Fibroblast of mammary gland (primary cell): ENCODE measurements at regions not wholly inside any gene's neighbourhood (a gene's known extent, or its start where the extent isn't known, plus 50 kb on each side); places are given as distances from the start of the nearest gene placed in this dataset.
A peak's percentile ranks its signal among the peaks of the same experiment; 100 is the strongest.

Source experiments
- DNase-seq: peaks from one replicate; pipeline ENCODE4 v3.0.0-alpha.2; 2010; ENCODE audit warnings: low read depth
- H3K4me3 ChIP-seq: 2 replicates; pipeline ENCODE4 v1.5.1; 2011; ENCODE audit warnings: low read depth, mild to moderate bottlenecking, low read length, moderate library complexity; ENCODE audit not compliant: control insufficient read depth
- TF ChIP-seq, protein P1 (sequence below): conservative IDR thresholded peaks from 2 replicates; pipeline ENCODE4 v1.5.1; 2011; ENCODE audit warnings: low read depth, low read length, inconsistent platforms; ENCODE audit not compliant: control insufficient read depth, insufficient read depth

DNA sequence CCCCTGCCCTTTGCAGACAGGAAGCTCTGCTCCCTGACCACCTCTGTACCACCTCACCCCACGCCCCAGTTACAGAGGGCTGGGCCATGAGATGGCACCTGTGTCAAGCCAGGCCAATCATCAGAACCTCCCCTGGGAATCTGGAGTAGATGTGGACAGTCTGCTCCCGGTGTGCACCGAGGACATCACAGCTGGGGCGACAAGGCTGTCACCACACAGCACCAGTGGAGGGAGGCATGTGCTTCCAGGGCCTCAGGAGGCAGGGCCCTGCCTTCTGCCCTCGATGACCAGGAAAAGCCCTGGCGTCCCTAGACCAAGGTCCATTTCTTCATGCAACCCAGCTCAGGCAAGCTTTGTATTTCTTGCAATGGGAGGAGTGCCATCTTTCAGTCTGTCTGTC lies 309.5 kb downstream of the CTTN start:
- DNase-seq: no peak
- H3K4me3 ChIP-seq: no peak overlapping the region
- TF ChIP-seq, protein P1, sequence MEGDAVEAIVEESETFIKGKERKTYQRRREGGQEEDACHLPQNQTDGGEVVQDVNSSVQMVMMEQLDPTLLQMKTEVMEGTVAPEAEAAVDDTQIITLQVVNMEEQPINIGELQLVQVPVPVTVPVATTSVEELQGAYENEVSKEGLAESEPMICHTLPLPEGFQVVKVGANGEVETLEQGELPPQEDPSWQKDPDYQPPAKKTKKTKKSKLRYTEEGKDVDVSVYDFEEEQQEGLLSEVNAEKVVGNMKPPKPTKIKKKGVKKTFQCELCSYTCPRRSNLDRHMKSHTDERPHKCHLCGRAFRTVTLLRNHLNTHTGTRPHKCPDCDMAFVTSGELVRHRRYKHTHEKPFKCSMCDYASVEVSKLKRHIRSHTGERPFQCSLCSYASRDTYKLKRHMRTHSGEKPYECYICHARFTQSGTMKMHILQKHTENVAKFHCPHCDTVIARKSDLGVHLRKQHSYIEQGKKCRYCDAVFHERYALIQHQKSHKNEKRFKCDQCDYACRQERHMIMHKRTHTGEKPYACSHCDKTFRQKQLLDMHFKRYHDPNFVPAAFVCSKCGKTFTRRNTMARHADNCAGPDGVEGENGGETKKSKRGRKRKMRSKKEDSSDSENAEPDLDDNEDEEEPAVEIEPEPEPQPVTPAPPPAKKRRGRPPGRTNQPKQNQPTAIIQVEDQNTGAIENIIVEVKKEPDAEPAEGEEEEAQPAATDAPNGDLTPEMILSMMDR: no peak

DNA sequence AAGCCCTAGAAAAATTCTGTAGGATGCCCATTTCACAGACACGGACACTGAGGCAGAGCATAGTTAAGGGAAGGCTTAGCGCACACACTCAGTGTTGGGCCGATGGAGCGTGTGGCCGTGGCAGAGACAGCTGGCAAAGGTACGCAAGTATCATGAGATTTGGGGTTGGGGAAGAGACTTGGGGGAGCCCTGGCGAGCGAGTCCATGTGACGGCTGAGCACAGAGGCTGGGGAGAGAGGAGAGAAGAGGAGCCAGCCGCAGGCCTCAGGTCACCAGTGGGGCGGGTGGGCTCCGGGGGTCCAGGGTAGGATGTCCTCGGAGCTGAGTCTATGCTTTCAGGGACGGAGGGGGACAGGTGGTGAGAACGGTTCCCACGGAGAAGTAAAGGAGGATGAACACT lies 311.3 kb downstream of the CTTN start:
- TF ChIP-seq, protein P1: no peak
- no peak for DNase-seq
- no peak overlapping the region for H3K4me3 ChIP-seq

DNA sequence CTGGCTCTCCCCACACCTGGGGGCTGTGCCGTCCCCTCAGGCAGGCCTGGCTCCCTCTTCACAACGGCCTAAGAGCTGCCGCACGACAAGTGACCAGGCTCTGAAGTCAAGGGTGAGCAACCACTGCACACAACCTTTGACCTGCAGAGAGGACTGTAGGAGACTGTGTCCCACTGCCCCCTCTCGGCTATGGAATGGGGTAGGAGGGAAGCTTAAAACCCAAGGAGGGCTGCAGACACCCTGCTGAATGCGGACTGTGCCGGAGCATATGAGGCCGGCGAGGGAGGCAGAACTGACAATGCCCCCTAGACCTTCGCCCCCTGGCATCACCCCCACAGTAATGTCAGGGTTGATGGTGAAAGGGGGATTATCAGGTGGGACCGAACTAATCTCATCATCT lies 311.9 kb downstream of the CTTN start:
- H3K4me3 ChIP-seq: no peak overlapping the region
- TF ChIP-seq, protein P1: no peak
- DNase-seq: no peak

DNA sequence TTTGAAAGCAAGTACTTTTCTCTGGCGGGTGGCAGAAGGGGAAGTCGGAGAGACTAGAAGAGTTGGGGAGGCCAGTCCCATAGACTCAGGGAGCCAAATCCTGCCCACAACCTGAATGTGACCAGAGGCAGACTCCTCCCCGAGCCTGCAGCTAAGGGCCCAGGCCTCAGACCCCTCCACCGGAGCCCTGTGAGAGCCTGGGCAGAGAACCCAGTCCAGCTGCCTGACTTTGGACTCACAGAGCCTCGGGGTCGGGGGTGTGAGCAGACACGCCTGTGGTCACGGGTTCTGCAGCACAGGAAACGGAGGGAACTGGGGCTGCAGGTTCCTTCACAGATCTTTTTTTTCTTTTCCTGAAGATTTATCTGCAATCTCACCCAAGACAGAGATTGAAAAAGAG lies 312.3 kb downstream of the CTTN start:
- no peak overlapping the region for H3K4me3 ChIP-seq
- no peak for DNase-seq
- TF ChIP-seq, protein P1: no peak

DNA sequence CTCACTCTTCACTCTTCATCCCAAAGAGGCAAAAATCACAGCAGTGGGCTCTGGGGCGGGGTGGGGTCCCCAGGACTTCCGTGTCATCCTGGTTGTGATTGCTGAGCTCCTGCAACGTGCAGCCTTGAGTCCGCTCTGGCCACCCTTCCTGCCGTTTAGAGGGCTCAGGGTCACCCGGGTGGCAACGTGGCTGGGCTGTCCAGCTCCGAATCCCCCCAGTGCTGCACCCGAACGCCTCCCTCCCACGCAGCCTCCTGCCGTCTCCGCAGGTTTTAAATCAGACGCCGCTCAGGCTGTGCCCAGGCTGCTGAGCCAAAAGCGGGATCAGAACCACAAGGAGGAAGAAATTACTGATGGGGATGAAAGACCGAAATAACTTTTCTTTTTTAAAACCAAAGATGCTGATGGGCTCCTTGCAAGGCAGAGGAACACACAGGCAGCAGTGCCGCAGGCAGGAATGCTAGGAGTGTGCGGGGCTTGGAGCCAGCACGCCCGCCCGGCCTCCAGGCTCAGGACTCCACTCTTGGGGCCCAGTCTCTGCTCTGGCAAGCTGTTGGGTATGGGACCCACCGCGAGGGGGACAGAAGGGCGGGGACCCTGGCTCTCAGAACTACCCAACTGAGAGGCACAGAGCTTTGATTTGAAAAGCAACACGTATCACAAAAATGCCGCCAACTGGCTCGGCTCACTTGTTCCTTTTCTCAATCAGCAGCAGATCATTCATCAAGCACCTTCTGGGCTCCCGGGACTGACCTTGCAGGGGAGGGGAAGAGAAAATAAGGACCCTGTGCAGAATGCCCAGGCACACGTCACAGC lies 313.0 kb downstream of the CTTN start:
- no peak for DNase-seq
- TF ChIP-seq, protein P1: no peak
- H3K4me3 ChIP-seq: no peak overlapping the region

DNA sequence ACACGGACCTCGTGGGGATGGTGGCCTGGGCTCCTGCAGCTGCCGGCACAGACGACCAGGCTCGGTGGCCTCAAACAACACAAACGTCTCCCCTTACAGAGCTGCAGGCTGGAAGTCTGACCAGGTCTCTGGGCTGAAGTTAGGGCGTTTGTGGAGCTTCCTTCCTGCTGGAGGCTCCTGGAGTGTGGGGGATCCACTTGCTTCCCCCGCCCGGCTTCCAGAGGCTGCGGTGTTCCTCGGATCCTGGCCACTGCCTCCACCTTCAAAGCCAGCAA lies 313.5 kb downstream of the CTTN start:
- DNase-seq: no peak
- no peak overlapping the region for H3K4me3 ChIP-seq
- TF ChIP-seq, protein P1: no peak

DNA sequence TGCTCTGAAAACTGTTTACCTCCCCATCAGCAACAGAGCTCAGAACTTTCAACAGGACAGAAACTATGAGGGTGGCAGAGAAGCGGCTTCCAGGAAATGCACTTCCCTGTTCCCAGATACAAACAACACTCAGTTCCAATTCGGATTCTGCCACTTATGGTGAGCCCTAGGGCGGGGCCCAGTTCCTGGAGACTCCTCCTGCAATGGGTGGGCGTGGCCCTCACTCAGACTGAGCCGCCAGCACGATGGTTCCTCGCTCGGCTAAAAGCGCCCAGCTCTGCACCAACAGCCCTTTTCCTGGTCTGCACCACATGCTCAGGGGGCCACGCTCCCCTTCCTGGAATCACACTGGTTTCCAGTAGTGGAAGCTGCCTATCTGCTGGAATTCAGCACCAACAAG lies 314.1 kb downstream of the CTTN start:
- DNase-seq: peak; percentile 3
- no peak overlapping the region for H3K4me3 ChIP-seq
- TF ChIP-seq, protein P1: no peak
